HEK293 (cell line): ENCODE measurements at regions not wholly inside any gene's neighbourhood (a gene's known extent, or its start where the extent isn't known, plus 50 kb on each side); places are given as distances from the start of the nearest gene placed in this dataset.

Source experiments
- CTCF ChIA-PET: fragments of 350-600 bp; formaldehyde crosslinking; extraction: SDS; loops from one replicate; lab custom pipeline; 2021; ENCODE audit warnings: antibody characterized with exemption; lab: Yijun Ruan, JAX
- POLR2A ChIA-PET: fragments of 300-600 bp; formaldehyde crosslinking; extraction: SDS; loops from one replicate; lab custom pipeline; 2020; ENCODE audit warnings: antibody characterized with exemption, inconsistent platforms; lab: Yijun Ruan, JAX
- H3K27ac ChIP-seq: fragments of 200-500 bp; sonication (Bioruptor generic); 2 replicates; pipeline ENCODE4 v1.5.1; 2014; ENCODE audit warnings: low read depth, low read length, control low read depth, inconsistent platforms; ENCODE audit errors: extremely low read depth
- H3K36me3 ChIP-seq, 2 experiments: fragments of 200-500 bp in 1 of 2; sonication (Bioruptor generic) in 1 of 2; 1 replicate in 1 of 2; 2 replicates in 1 of 2; pipeline ENCODE4 v1.5.1; 2014 to 2017; ENCODE audit warnings: inconsistent platforms in 2 of 2, low read length in 2 of 2; ENCODE audit not compliant: control insufficient read depth in 2 of 2, insufficient read depth in 1 of 2
- H3K4me1 ChIP-seq: fragments of 200-500 bp; sonication (Bioruptor generic); 2 replicates; pipeline ENCODE4 v1.5.1; 2014; ENCODE audit warnings: mild to moderate bottlenecking, low read length, inconsistent platforms; ENCODE audit not compliant: control insufficient read depth, insufficient read depth
- H3K4me3 ChIP-seq: 2 replicates; pipeline ENCODE4 v1.5.1; 2011; ENCODE audit warnings: low read depth, mild to moderate bottlenecking, control low read depth, low read length, moderate library complexity
- H3K9me3 ChIP-seq: fragments of 200-500 bp; sonication (Bioruptor generic); 2 replicates; pipeline ENCODE4 v1.5.1; 2014; ENCODE audit warnings: low read depth, low read length, inconsistent platforms; ENCODE audit not compliant: control insufficient read depth, insufficient read depth
- HOXD13 ChIP-seq: sonication (generic); formaldehyde crosslinking; IDR thresholded peaks from 2 replicates; pipeline ENCODE4 v1.8.0; 2022; ENCODE audit warnings: missing genetic modification reagents, borderline replicate concordance
- ZBTB1 ChIP-seq: fragments of 450-650 bp; formaldehyde crosslinking; IDR thresholded peaks from 2 replicates; pipeline ENCODE4 v1.5.1; 2016; ENCODE audit warnings: missing biosample characterization, missing genetic modification characterization
- ZEB2 ChIP-seq: fragments of 450-650 bp; formaldehyde crosslinking; IDR thresholded peaks from 2 replicates; pipeline ENCODE4 v1.5.1; 2016; ENCODE audit warnings: missing biosample characterization, missing genetic modification characterization
- ZFHX2 ChIP-seq: fragments of 450-650 bp; formaldehyde crosslinking; conservative IDR thresholded peaks from 2 replicates; pipeline ENCODE4 v1.5.1; 2016; ENCODE audit warnings: missing biosample characterization, missing genetic modification characterization
- ZFP69B ChIP-seq: fragments of 450-650 bp; formaldehyde crosslinking; IDR thresholded peaks from 2 replicates; pipeline ENCODE4 v1.5.1; 2016; ENCODE audit warnings: missing biosample characterization, missing genetic modification characterization
- ZNF169 ChIP-seq: fragments of 450-650 bp; formaldehyde crosslinking; IDR thresholded peaks from 2 replicates; pipeline ENCODE4 v1.5.1; 2016; ENCODE audit warnings: missing biosample characterization, missing genetic modification characterization
- ZNF175 ChIP-seq: fragments of 450-650 bp; formaldehyde crosslinking; IDR thresholded peaks from 2 replicates; pipeline ENCODE4 v1.5.1; 2016; ENCODE audit warnings: missing biosample characterization, missing genetic modification characterization
- ZNF19 ChIP-seq: fragments of 450-650 bp; formaldehyde crosslinking; IDR thresholded peaks from 2 replicates; pipeline ENCODE4; 2016; ENCODE audit warnings: missing biosample characterization, missing genetic modification characterization, low read depth
- ZNF292 ChIP-seq: fragments of 450-650 bp; formaldehyde crosslinking; IDR thresholded peaks from 2 replicates; pipeline ENCODE4 v1.5.1; 2016; ENCODE audit warnings: low read depth, missing biosample characterization, missing genetic modification characterization, borderline replicate concordance
- ZNF394 ChIP-seq: fragments of 450-650 bp; formaldehyde crosslinking; IDR thresholded peaks from 2 replicates; pipeline ENCODE4 v1.5.1; 2016; ENCODE audit warnings: missing biosample characterization, missing genetic modification characterization, mild to moderate bottlenecking, moderate library complexity, borderline replicate concordance
- ZNF514 ChIP-seq: fragments of 450-650 bp; formaldehyde crosslinking; IDR thresholded peaks from 2 replicates; pipeline ENCODE4 v1.5.1; 2016; ENCODE audit warnings: missing biosample characterization, missing genetic modification characterization
- ZNF521 ChIP-seq: fragments of 450-650 bp; formaldehyde crosslinking; IDR thresholded peaks from 2 replicates; pipeline ENCODE4 v1.5.1; 2017; ENCODE audit warnings: missing biosample characterization, mild to moderate bottlenecking, missing genetic modification characterization
- ZNF558 ChIP-seq: fragments of 450-650 bp; formaldehyde crosslinking; IDR thresholded peaks from 2 replicates; pipeline ENCODE4 v1.5.1; 2016; ENCODE audit warnings: missing biosample characterization, missing genetic modification characterization
- ZNF623 ChIP-seq: fragments of 450-650 bp; formaldehyde crosslinking; IDR thresholded peaks from 2 replicates; pipeline ENCODE4 v1.5.1; 2016; ENCODE audit warnings: missing biosample characterization, missing genetic modification characterization
- ZNF660 ChIP-seq: fragments of 450-650 bp; IDR thresholded peaks from 2 replicates; pipeline ENCODE4 v1.5.1; 2018; ENCODE audit warnings: missing biosample characterization, mild to moderate bottlenecking, missing genetic modification characterization
- ZNF707 ChIP-seq: fragments of 450-650 bp; formaldehyde crosslinking; IDR thresholded peaks from 2 replicates; pipeline ENCODE4 v1.5.1; 2016; ENCODE audit warnings: missing biosample characterization, missing genetic modification characterization
- ZNF777 ChIP-seq: fragments of 450-650 bp; formaldehyde crosslinking; IDR thresholded peaks from 2 replicates; pipeline ENCODE4 v1.5.1; 2017; ENCODE audit warnings: missing biosample characterization, missing genetic modification characterization, borderline replicate concordance
- ZNF792 ChIP-seq: fragments of 450-650 bp; formaldehyde crosslinking; IDR thresholded peaks from 2 replicates; pipeline ENCODE4 v1.5.1; 2016; ENCODE audit warnings: missing biosample characterization, missing genetic modification characterization
- ZSCAN16 ChIP-seq: fragments of 450-650 bp; formaldehyde crosslinking; IDR thresholded peaks from 2 replicates; pipeline ENCODE4 v1.5.1; 2016; ENCODE audit warnings: missing biosample characterization, missing genetic modification characterization
- TF ChIP-seq, protein P1 (sequence below): fragments of 450-650 bp; formaldehyde crosslinking; IDR thresholded peaks from 2 replicates; pipeline ENCODE4 v1.5.1; 2017; ENCODE audit warnings: missing biosample characterization, missing genetic modification characterization
- TF ChIP-seq, protein P2 (sequence below): fragments of 450-650 bp; formaldehyde crosslinking; IDR thresholded peaks from 2 replicates; pipeline ENCODE4 v1.5.1; 2016; ENCODE audit warnings: missing biosample characterization, missing genetic modification characterization
- TF ChIP-seq, protein P3 (sequence below): fragments of 450-650 bp; formaldehyde crosslinking; IDR thresholded peaks from 2 replicates; pipeline ENCODE4 v1.5.1; 2017; ENCODE audit warnings: missing biosample characterization, missing genetic modification characterization
- TF ChIP-seq, protein P4 (sequence below): fragments of 450-650 bp; formaldehyde crosslinking; IDR thresholded peaks from 2 replicates; pipeline ENCODE4 v1.5.1; 2016; ENCODE audit warnings: missing biosample characterization, missing genetic modification characterization, borderline replicate concordance

DNA sequence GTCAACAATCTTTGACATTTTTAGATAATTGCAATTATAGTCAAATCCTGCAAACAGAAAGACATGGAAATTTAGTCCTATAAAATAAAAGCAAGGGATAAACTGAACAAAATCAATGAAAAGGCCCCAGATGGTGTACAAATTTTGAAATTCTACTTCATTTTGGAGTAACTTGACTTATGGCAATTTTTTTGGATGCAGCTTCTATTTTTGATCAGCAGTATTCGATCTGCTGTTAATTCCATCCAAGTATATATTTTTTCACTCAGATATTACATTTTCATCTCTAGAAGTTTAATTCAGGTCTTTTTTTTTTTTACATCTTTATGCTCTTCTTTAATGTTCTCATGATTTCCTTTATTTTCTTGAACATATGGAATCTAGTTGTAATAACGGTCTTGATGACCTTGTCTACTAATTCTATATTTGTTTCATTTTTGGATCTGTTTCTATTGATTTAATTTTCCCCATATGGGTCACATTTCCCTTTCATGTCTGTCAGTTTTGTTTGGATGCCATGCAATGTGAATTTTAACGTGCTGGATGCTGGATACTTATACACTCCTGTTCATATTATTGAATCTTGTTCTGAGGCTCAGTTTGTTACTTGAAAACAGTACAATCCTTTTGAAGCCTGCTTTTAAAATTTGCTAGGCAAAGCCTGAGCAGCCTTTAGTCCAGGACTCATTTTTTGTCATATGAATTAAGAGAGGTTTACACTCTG, 164.3 kb upstream of the FAM3C start (continued):
- TF ChIP-seq ZSCAN16 (no peak), ZNF169 (tag by site-specific recombination) (no peak), ZEB2 (tag by site-specific recombination) (no peak), ZNF707 (tag by site-specific recombination) (no peak), ZNF558 (tag by site-specific recombination) (no peak)
- TF ChIP-seq, all 188 proteins: peak for 0

DNA sequence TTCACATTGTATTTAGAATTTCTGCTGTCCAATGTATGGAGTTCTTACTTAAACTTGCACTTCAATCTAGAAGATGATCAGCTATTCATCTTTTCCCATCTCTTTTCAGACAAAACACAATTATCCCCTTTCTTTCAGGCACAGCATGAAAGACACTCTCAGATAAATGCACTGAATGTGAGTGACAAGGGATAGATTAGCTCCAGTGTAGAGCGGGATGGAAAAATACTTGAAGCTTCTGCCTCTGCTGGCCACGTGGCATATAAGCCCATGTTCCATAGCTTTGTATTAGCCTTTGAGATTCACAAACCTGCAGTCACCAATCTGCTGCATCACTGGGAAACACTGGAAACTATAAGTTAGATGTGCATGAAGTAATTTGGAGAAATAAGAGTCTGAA, 162.2 kb upstream of the FAM3C start:
- Histone ChIP-seq H3K4me3 (no peak overlapping the region), H3K4me1 (no peaks in the 10 kb centered on the region), H3K27ac (no peak overlapping the region), H3K36me3 (no peaks in the 10 kb centered on the region), H3K9me3 (no peaks in the 10 kb centered on the region)
- CTCF ChIA-PET: interaction anchor here (0.6 to 1.1 kb wide), 6 partner anchors 11 to 244 kb away, joined by 3 to 5 read pairs (median 3); no protein-coding TSS in a partner anchor
- POLR2A ChIA-PET: interaction anchor here (0.5 kb wide), 1 partner anchor 228 kb away, joined by 6 read pairs; no protein-coding TSS in a partner anchor
- TF ChIP-seq HOXD13 (CRISPR knock-in tag): no peak
- TF ChIP-seq ZNF394 (tag by site-specific recombination): no peak
- no peak for TF ChIP-seq ZNF175 (tag by site-specific recombination)
- no peak for TF ChIP-seq ZNF660 (tag by site-specific recombination)

DNA sequence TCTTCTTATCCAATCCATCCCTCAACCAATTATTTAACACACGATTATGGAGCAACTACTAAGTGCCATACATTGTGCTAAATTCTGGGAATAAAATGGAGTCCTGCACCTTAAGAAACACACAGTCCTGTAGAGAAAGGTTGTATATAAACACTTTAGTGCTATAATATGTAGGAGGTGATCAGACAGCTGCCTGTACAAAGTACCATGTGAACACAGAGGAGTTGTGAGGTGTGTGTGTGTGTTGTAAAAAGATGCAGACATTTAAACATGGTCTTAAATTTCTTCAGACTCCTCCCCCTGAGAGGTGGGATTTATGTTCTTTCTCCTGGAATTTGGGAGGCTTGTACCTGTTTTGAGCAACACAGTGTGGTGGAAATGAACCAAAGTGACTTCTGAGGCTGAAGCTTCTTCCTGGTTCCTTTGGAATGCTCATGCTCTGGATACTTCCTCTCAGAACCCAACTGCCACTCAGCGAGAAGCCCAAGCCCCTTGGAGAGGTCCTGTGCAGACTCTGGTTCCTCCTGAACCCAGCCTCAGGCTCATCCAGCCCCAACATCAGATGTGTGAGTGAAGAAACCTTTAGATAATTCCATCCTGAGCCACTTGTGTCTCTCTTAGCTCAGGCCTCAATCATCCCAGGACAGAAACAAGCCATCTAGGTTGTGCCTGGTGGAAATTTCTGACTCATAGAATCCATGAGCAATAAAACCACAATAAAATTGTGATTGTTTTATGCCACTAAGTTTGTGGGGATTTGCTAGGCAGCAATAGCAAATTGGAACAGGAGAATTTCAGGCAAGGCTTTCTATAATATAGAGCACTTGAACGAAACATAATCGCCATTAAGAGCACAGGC, 161.2 kb upstream of the FAM3C start:
- no peaks in the 10 kb centered on the region for H3K36me3 ChIP-seq

More for the DNA sequence above, 161.2 kb upstream of the FAM3C start:
- H3K27ac ChIP-seq: no peak overlapping the region
- TF ChIP-seq ZNF19 (no peak), ZNF792 (no peak), ZNF521 (tag by site-specific recombination) (no peak), ZFHX2 (tag by site-specific recombination) (no peak), ZNF777 (tag by site-specific recombination) (no peak), ZFP69B (no peak), ZNF514 (no peak), ZBTB1 (tag by site-specific recombination) (no peak), ZNF292 (tag by site-specific recombination) (no peak), ZNF623 (tag by site-specific recombination) (no peak)
- TF ChIP-seq, protein P1, sequence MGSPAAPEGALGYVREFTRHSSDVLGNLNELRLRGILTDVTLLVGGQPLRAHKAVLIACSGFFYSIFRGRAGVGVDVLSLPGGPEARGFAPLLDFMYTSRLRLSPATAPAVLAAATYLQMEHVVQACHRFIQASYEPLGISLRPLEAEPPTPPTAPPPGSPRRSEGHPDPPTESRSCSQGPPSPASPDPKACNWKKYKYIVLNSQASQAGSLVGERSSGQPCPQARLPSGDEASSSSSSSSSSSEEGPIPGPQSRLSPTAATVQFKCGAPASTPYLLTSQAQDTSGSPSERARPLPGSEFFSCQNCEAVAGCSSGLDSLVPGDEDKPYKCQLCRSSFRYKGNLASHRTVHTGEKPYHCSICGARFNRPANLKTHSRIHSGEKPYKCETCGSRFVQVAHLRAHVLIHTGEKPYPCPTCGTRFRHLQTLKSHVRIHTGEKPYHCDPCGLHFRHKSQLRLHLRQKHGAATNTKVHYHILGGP (tag by site-specific recombination): no peak
- TF ChIP-seq, protein P2, sequence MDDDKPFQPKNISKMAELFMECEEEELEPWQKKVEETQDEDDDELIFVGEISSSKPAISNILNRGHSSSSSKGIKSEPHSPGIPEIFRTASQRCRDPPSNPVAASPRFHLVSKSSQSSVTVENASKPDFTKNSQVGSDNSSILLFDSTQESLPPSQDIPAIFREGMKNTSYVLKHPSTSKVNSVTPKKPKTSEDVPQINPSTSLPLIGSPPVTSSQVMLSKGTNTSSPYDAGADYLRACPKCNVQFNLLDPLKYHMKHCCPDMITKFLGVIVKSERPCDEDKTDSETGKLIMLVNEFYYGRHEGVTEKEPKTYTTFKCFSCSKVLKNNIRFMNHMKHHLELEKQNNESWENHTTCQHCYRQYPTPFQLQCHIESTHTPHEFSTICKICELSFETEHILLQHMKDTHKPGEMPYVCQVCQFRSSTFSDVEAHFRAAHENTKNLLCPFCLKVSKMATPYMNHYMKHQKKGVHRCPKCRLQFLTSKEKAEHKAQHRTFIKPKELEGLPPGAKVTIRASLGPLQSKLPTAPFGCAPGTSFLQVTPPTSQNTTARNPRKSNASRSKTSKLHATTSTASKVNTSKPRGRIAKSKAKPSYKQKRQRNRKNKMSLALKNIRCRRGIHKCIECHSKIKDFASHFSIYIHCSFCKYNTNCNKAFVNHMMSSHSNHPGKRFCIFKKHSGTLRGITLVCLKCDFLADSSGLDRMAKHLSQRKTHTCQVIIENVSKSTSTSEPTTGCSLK (tag by site-specific recombination): no peak
- TF ChIP-seq, protein P3, sequence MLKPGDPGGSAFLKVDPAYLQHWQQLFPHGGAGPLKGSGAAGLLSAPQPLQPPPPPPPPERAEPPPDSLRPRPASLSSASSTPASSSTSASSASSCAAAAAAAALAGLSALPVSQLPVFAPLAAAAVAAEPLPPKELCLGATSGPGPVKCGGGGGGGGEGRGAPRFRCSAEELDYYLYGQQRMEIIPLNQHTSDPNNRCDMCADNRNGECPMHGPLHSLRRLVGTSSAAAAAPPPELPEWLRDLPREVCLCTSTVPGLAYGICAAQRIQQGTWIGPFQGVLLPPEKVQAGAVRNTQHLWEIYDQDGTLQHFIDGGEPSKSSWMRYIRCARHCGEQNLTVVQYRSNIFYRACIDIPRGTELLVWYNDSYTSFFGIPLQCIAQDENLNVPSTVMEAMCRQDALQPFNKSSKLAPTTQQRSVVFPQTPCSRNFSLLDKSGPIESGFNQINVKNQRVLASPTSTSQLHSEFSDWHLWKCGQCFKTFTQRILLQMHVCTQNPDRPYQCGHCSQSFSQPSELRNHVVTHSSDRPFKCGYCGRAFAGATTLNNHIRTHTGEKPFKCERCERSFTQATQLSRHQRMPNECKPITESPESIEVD (tag by site-specific recombination): no peak
- TF ChIP-seq, protein P4, sequence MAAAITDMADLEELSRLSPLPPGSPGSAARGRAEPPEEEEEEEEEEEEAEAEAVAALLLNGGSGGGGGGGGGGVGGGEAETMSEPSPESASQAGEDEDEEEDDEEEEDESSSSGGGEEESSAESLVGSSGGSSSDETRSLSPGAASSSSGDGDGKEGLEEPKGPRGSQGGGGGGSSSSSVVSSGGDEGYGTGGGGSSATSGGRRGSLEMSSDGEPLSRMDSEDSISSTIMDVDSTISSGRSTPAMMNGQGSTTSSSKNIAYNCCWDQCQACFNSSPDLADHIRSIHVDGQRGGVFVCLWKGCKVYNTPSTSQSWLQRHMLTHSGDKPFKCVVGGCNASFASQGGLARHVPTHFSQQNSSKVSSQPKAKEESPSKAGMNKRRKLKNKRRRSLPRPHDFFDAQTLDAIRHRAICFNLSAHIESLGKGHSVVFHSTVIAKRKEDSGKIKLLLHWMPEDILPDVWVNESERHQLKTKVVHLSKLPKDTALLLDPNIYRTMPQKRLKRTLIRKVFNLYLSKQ (tag by site-specific recombination): no peak
- TF ChIP-seq, all 188 proteins: peak for 0
- ChIA-PET CTCF (interaction anchor here (0.6 to 1.9 kb wide), 5 partner anchors 10 to 397 kb away, joined by 3 to 7 read pairs (median 5); no protein-coding TSS in a partner anchor), POLR2A (no interaction called here)
- Histone ChIP-seq H3K9me3 (no peaks in the 10 kb centered on the region), H3K4me3 (no peak overlapping the region), H3K4me1 (no peaks in the 10 kb centered on the region)
